Transverse colon (tissue), 4 donors: ENCODE measurements at regions not wholly inside any gene's neighbourhood (a gene's known extent, or its start where the extent isn't known, plus 50 kb on each side); places are given as distances from the start of the nearest gene placed in this dataset.

Experiments
- DNase-seq: peaks from one replicate; pipeline ENCODE4 v3.0.0-alpha.2; 2019
- H3K27ac ChIP-seq, 4 donors: fragments of 200-600 bp; sonication (generic); 2 replicates each; pipeline ENCODE4 v1.5.1; 2016 to 2018; ENCODE audit warnings: inconsistent platforms in 4 of 4
- H3K27me3 ChIP-seq: fragments of 200-600 bp; sonication (generic); 2 replicates; pipeline ENCODE4 v1.5.1; 2017; ENCODE audit warnings: inconsistent platforms
- H3K36me3 ChIP-seq, 4 donors: fragments of 200-600 bp; sonication (generic); 2 replicates each; pipeline ENCODE4 v1.5.1; 2017 to 2019; ENCODE audit warnings: inconsistent platforms in 4 of 4
- H3K4me1 ChIP-seq, 4 donors: fragments of 200-600 bp; sonication (generic); 2 replicates each; pipeline ENCODE4 v1.5.1; 2017 to 2020; ENCODE audit warnings: inconsistent platforms in 4 of 4
- H3K4me3 ChIP-seq, 4 donors: fragments of 200-600 bp; sonication (generic); 1 replicate in 1 of 4; 2 replicates in 3 of 4; pipeline versions ENCODE4 v1.5.1 to v1.6.1; 2017 to 2019; ENCODE audit warnings: inconsistent platforms in 4 of 4
- H3K9me3 ChIP-seq, 2 donors: fragments of 200-600 bp; sonication (generic); 2 replicates each; pipeline ENCODE4 v1.5.1; 2017 to 2019; ENCODE audit warnings: inconsistent platforms in 2 of 2
- EP300 ChIP-seq: sonication (generic); formaldehyde crosslinking; IDR thresholded peaks from one replicate; pipeline ENCODE4 v1.6.1; 2017; ENCODE audit warnings: antibody characterized with exemption, low read depth
- POLR2A ChIP-seq: fragments of 450-650 bp; IDR thresholded peaks from one replicate; pipeline ENCODE4 v1.6.1; 2016; ENCODE audit warnings: antibody characterized with exemption, mild to moderate bottlenecking, moderate library complexity
- POLR2AphosphoS5 ChIP-seq, 3 donors: sonication (generic); formaldehyde crosslinking; IDR thresholded peaks; one replicate each; pipeline ENCODE4 v1.6.1; 2016; ENCODE audit warnings: antibody characterized with exemption in 3 of 3
- WGBS, 2 donors: methylation state at CpG; one replicate each; pipeline ENCODE4 v1.1.5; 2018; ENCODE audit warnings: low coverage in 1 of 2; 5-methylcytosine and 5-hydroxymethylcytosine counted together
- in situ Hi-C, 4 donors: fragments of 200-750 bp; cut with MboI; loops; one replicate each; pipeline versions ENCODE4 v1.15.0 to v1.15.1; 2017; ENCODE audit warnings: low sequenced_read_pairs in 3 of 4, low pct_ligation_motif_present in 1 of 4, low pct_unique_long_range_greater_than_20kb in 1 of 4
- intact Hi-C: fragments of 100-400 bp; cut with DNase I; formaldehyde crosslinking; loops from one replicate; pipeline ENCODE4 v1.15.1; 2023; ENCODE audit warnings: low total_unique reads
- TF ChIP-seq, protein P1 (sequence below), 5 experiments: fragments of 200-600 bp in 3 of 5; fragments of 450-650 bp in 2 of 5; sonication (generic) in 3 of 5; IDR thresholded peaks; 1 replicate in 2 of 5; 2 replicates in 3 of 5; pipeline ENCODE4 v1.5.1; 2016 to 2017; ENCODE audit warnings: antibody characterized with exemption in 5 of 5, inconsistent platforms in 3 of 5, mild to moderate bottlenecking in 2 of 5, moderate library complexity in 1 of 5

DNA sequence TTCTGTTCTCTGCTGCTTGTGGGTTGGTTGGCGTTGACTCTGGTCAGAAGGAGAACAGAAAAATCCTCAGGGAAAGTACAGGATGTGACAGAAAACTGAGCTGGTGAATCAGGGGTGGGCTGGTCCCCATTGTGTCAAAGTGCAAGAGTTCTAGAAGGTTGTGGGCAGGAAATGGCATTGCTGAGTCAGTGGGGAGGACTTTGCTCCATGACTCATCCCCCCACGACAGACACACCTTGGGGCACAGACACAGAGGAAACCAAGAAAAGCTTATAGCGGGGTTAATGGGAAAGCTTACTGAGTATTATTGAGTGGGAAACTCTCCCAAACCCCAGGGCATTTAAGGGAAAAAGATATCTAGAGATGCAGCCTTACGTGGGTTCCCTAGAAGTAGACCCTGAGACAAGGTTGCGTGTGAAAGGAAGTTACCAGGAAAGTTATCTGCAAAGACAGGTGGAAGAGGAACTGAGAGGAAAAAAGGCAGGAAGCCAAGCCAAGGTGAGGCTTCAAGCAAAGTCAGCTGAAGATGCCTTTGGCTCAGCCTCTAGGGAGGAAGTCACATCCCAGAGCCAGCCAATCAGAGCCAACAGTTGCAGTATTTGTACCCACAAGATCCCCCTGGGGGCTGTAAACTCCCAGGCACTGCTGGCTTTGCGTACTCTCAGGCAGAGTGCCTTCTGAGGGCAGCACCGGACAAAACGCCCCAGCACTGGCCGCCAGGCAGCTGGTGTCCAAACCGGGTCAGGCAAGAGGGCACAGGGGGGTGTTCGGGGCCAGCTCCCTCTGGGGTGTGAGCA lies 86.4 kb downstream of the FOXL1 start:
- peak; percentile 67 for DNase-seq
- Histone ChIP-seq H3K9me3 (no peaks in the 10 kb centered on the region), H3K27me3 (peaks cover 29% of the 10 kb centered on the region), H3K4me3 (no peak overlapping the region), H3K27ac (peak overlapping the region; percentile 68 to 83 (median 72)), H3K4me1 (peaks cover 5 to 13% (median 8%) of the 10 kb centered on the region in 4 donors), H3K36me3 (no peaks in the 10 kb centered on the region)
- in situ Hi-C loops = no loop called here
- intact Hi-C loops = no loop called here
- TF ChIP-seq EP300 (no peak), POLR2A (no peak), POLR2AphosphoS5 (IDR thresholded peaks at IDR 0.05) (peak in 2 of 3 donors; percentile 56 to 60)
- TF ChIP-seq, protein P1, sequence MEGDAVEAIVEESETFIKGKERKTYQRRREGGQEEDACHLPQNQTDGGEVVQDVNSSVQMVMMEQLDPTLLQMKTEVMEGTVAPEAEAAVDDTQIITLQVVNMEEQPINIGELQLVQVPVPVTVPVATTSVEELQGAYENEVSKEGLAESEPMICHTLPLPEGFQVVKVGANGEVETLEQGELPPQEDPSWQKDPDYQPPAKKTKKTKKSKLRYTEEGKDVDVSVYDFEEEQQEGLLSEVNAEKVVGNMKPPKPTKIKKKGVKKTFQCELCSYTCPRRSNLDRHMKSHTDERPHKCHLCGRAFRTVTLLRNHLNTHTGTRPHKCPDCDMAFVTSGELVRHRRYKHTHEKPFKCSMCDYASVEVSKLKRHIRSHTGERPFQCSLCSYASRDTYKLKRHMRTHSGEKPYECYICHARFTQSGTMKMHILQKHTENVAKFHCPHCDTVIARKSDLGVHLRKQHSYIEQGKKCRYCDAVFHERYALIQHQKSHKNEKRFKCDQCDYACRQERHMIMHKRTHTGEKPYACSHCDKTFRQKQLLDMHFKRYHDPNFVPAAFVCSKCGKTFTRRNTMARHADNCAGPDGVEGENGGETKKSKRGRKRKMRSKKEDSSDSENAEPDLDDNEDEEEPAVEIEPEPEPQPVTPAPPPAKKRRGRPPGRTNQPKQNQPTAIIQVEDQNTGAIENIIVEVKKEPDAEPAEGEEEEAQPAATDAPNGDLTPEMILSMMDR (IDR thresholded peaks at IDR 0.05) = no peak
- 34 to 38% methylated on average over 4 to 6 of the region's 11 CpGs for WGBS, 2 donors

DNA sequence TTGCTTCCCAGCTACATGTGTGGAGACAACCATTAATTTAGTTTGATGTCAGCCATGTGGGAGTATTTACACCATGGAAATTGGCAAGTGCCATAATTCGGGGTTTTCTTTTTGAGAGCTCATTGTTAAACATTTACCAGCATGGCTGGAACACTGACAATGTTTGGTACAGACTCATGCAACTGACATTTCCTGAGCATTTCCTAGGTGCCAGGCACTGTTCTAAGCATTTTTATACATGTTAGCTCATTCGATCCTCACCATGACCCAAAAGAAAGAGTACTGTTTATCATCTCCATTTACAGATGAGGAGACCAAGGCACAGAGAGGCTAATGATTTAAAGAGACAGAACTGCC lies 86.9 kb downstream of the FOXL1 start:
- 61 to 63% methylated on average over 2 of the region's 2 CpGs for WGBS, 2 donors
- no peak overlapping the region for H3K4me3 ChIP-seq
- H3K27me3 ChIP-seq = peaks cover 29% of the 10 kb centered on the region
- in situ Hi-C loops (no loop called here), intact Hi-C loops (no loop called here)
- TF ChIP-seq POLR2A = no peak
- TF ChIP-seq POLR2AphosphoS5 (IDR thresholded peaks at IDR 0.05) = no peak
- H3K4me1 ChIP-seq = peaks cover 5 to 13% (median 8%) of the 10 kb centered on the region in 4 donors
- H3K27ac ChIP-seq = peak overlapping the region; percentile 68 to 83 (median 72)
- no peaks in the 10 kb centered on the region for H3K36me3 ChIP-seq
- no peaks in the 10 kb centered on the region for H3K9me3 ChIP-seq
- no peak for DNase-seq

DNA sequence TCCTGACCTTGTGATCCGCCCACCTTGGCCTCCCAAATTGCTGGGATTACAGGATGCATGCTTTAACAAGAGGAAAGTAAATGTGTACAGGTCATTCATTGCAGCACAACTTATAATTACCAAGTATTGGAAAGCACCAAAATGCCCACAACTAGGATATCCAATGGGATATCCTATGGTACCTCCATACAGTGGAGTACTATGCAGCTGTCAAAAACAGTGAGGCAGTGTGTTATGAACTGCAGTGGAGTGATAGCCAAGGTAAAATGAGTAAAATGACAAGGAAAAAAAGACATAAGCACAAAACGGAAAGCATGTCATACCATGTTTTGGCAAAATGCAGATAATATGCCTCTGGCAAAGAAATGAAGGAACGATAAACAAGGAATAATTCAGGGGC lies 87.6 kb downstream of the FOXL1 start:
- TF ChIP-seq EP300 = no peak
- TF ChIP-seq POLR2A = no peak
- TF ChIP-seq POLR2AphosphoS5 (IDR thresholded peaks at IDR 0.05) = no peak
- H3K27ac ChIP-seq = no peak overlapping the region
- peaks cover 5 to 13% (median 8%) of the 10 kb centered on the region in 4 donors for H3K4me1 ChIP-seq
- no peaks in the 10 kb centered on the region for H3K36me3 ChIP-seq
- intact Hi-C loops = no loop called here
- peaks cover 26% of the 10 kb centered on the region for H3K27me3 ChIP-seq
- in situ Hi-C loops = no loop called here
- no peaks in the 10 kb centered on the region for H3K9me3 ChIP-seq
- no peak for DNase-seq
- 91 to 97% methylated on average over 3 of the region's 3 CpGs for WGBS, 2 donors
- H3K4me3 ChIP-seq = no peak overlapping the region

DNA sequence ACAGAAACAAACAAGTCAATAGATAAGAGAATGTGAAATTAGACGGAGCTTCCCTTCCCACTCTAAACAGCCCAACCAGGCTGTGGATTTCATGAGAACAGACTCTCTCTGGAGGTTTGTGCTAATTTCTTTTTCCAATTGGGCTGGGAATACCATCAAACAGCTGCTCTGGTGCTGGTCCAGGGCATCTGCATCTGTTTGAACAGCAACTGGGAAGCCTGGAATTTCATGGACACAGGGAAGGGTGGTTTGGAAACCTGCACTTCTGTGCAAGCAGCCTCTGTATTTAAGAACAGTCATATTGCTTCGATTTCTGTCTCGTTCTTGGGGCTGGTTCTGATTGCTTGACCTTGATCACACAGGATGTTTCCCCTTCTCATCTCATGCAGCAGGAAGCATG lies 88.7 kb downstream of the FOXL1 start:
- Histone ChIP-seq H3K4me1 (peaks cover 5 to 19% (median 8%) of the 10 kb centered on the region in 4 donors), H3K36me3 (no peaks in the 10 kb centered on the region), H3K4me3 (no peak overlapping the region), H3K9me3 (no peaks in the 10 kb centered on the region), H3K27ac (no peak overlapping the region), H3K27me3 (peaks cover 15% of the 10 kb centered on the region)
- 54% methylated on average over 3 of the region's 3 CpGs; no CpG with 5 or more reads in 1 of the 2 donors for WGBS, 2 donors
- DNase-seq = no peak
- in situ Hi-C loops = no loop called here
- TF ChIP-seq POLR2AphosphoS5 (IDR thresholded peaks at IDR 0.05) (no peak), POLR2A (no peak), EP300 (no peak)
- TF ChIP-seq, protein P1 (IDR thresholded peaks at IDR 0.05) = no peak
- intact Hi-C loops = no loop called here

DNA sequence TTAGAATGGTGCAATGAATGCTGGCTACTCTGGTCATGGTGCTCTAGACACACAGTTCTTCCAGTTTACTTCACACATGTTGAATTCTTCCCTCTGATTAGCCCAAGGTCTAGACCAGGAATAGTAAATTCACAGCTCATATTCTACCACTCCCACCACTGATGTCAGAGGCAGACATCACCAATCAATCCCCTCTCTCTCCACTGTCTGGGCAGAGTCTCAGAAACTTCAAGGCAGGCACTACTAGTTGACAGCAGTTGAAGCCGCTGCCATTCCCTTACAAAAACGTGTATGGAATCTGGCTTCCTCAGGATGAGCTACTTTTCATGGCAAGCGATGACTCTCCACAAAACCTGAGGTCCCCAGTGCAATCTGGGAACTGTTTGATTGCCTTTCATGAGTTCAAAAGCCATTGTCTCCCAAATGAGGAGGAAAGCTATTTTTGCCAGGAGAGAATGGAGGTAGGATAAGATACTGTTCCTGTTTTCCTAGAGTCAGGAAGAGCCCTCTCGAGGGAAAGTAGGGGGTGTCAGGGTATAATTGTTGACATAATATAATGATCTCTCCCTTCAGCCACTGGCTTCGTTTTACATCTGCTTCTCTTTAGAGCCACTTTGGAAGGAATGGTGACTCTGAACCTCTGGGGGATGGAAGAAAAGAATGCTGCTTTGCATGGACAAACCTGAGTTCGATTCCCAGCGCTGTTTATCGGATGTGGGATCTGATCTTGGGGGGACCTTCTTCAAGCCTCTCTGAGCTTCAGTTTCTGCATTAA lies 90.0 kb downstream of the FOXL1 start:
- H3K36me3 ChIP-seq = no peaks in the 10 kb centered on the region
- intact Hi-C loops (no loop called here), in situ Hi-C loops (no loop called here)
- TF ChIP-seq POLR2AphosphoS5 (IDR thresholded peaks at IDR 0.05) (no peak), POLR2A (no peak), EP300 (no peak)
- TF ChIP-seq, protein P1 (IDR thresholded peaks at IDR 0.05) = no peak
- no peaks in the 10 kb centered on the region for H3K9me3 ChIP-seq
- H3K27ac ChIP-seq = no peak overlapping the region
- H3K27me3 ChIP-seq = peaks cover 15% of the 10 kb centered on the region
- H3K4me1 ChIP-seq = peaks cover 5 to 22% (median 8%) of the 10 kb centered on the region in 4 donors
- no peak overlapping the region for H3K4me3 ChIP-seq
- WGBS, 2 donors = 52 to 61% methylated on average over 5 to 8 of the region's 8 CpGs
- no peak for DNase-seq
